Type B pancreatic cell (in vitro differentiated cells): ENCODE measurements at regions not wholly inside any gene's neighbourhood (a gene's known extent, or its start where the extent isn't known, plus 50 kb on each side); places are given as distances from the start of the nearest gene placed in this dataset.

Source experiments
- DNase-seq: peaks from one replicate; pipeline ENCODE4 v3.0.0; 2021; ENCODE audit warnings: mixed read lengths; ENCODE audit not compliant: unreplicated experiment; ENCODE audit errors: extremely low spot score
- H3K27ac Mint-ChIP-seq: 2 replicates; pipeline ENCODE4 v1.8.0; 2021; ENCODE audit warnings: mild to moderate bottlenecking, mixed read lengths
- H3K27me3 Mint-ChIP-seq: 2 replicates; pipeline ENCODE4 v1.8.0; 2021; ENCODE audit warnings: mixed read lengths
- H3K36me3 Mint-ChIP-seq: 2 replicates; pipeline ENCODE4 v1.8.0; 2021; ENCODE audit warnings: mixed read lengths
- H3K4me1 Mint-ChIP-seq: one replicate; pipeline ENCODE4 v1.8.0; 2021; ENCODE audit warnings: mixed read lengths; ENCODE audit not compliant: unreplicated experiment
- H3K4me3 Mint-ChIP-seq: 2 replicates; pipeline ENCODE4 v1.8.0; 2021; ENCODE audit warnings: mild to moderate bottlenecking, mixed read lengths
- H3K9me3 Mint-ChIP-seq: 2 replicates; pipeline ENCODE4 v1.8.0; 2021; ENCODE audit warnings: mixed read lengths
- TF ChIP-seq, protein P1 (sequence below): fragments of 200-600 bp; sonication (generic); conservative IDR thresholded peaks from 2 replicates; pipeline ENCODE4 v1.5.0; 2021; ENCODE audit warnings: antibody characterized with exemption, mild to moderate bottlenecking

DNA sequence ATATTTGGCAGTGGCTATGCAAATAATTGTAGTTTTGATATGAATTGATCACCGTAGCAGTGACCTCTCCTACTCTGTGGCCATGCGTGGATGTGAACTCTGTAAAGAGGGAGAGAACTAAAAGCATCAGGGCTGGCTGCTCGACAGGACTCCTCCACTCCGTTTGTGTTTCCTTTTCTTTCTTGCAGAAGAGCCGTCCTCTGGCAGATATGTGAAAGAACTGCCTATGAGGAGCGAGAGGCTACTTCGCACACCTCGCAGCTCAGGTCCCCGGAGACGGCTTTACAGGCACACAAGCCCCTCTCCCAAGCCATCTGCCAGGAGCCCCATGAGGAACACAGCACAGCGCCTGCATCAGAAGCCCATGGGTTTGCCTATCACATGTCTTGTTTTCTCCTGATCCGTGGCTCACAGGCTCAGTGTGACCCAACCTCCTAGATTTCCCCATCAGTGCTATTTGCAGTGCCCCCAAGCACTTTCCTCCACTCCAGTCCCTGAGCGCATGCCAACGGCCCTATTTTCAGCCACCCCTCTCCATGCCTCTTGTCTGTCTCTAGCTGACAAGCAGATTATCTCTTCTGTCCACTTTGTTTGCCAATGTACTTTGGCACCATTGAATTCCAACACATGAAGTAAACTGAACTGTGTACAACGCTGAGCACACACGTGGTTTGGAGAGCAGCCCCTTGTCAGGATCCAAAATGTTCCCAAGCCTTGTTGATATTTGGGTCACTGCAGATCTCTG lies 164.3 kb upstream of the AKR1E2 start:
- Mint-ChIP-seq H3K4me3 (no peak overlapping the region), H3K27ac (peak overlapping the region; percentile 94), H3K36me3 (no peaks in the 10 kb centered on the region), H3K27me3 (no peaks in the 10 kb centered on the region), H3K9me3 (no peaks in the 10 kb centered on the region), H3K4me1 (peaks cover 25% of the 10 kb centered on the region)
- TF ChIP-seq, protein P1, sequence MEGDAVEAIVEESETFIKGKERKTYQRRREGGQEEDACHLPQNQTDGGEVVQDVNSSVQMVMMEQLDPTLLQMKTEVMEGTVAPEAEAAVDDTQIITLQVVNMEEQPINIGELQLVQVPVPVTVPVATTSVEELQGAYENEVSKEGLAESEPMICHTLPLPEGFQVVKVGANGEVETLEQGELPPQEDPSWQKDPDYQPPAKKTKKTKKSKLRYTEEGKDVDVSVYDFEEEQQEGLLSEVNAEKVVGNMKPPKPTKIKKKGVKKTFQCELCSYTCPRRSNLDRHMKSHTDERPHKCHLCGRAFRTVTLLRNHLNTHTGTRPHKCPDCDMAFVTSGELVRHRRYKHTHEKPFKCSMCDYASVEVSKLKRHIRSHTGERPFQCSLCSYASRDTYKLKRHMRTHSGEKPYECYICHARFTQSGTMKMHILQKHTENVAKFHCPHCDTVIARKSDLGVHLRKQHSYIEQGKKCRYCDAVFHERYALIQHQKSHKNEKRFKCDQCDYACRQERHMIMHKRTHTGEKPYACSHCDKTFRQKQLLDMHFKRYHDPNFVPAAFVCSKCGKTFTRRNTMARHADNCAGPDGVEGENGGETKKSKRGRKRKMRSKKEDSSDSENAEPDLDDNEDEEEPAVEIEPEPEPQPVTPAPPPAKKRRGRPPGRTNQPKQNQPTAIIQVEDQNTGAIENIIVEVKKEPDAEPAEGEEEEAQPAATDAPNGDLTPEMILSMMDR = no peak
- no peak for DNase-seq

DNA sequence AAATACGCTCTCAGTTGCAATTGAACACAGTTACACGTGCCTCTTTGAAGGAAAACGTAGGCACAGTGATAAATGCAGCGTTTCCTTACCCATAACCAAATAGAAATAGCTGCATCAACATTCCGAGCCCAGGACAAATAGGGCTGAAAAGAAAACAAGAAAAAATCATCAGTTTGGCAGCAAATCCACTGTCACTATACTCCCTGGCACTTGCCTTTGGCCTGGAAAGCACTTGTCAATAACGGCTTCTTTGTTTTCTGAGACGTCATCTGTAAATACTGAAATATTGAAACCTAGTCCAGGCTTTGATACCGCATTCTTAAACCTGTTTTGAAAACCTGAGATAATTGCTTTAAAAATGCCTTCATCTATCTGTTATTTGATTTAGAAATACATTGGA lies 167.2 kb upstream of the AKR1E2 start:
- H3K4me1 Mint-ChIP-seq = peaks cover 31% of the 10 kb centered on the region
- no peak overlapping the region for H3K27ac Mint-ChIP-seq
- TF ChIP-seq, protein P1 = no peak

DNA sequence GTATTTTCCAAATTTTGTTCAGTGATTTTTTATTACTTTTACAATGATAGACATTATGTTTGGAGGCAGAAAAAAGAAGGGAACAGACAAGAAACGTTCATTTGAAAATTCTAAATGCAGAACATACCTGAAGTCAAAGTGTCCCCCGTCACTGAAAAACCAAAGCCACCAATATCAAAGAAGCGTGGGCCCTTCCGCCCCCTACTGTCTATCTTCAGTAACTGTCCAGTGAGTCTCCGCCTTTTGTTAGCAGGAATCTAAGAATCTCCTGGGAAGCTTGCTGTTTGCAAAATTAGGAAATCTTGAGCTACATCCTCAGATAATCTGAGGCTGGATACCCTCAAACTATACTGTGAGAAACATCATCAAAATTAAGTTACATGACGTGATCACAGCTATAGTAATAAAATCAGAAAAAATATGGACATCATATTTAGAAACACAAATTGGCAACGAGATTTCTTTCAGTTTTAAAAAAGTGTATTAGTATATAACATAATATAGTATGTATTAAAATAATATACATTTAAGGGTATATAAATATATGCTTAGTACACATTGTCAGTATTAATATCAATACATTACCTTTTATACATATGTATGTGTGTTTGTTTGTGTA lies 169.3 kb upstream of the AKR1E2 start:
- TF ChIP-seq, protein P1 = peak; percentile 94
- H3K27ac Mint-ChIP-seq = no peak overlapping the region
- no peaks in the 10 kb centered on the region for H3K27me3 Mint-ChIP-seq
- H3K9me3 Mint-ChIP-seq = no peaks in the 10 kb centered on the region
- H3K4me1 Mint-ChIP-seq = peaks cover 20% of the 10 kb centered on the region
- DNase-seq = no peak
- no peaks in the 10 kb centered on the region for H3K36me3 Mint-ChIP-seq
- no peak overlapping the region for H3K4me3 Mint-ChIP-seq

More for the DNA sequence above, 167.2 kb upstream of the AKR1E2 start:
- H3K9me3 Mint-ChIP-seq = no peaks in the 10 kb centered on the region
- no peaks in the 10 kb centered on the region for H3K27me3 Mint-ChIP-seq
- H3K4me3 Mint-ChIP-seq = no peak overlapping the region
- H3K36me3 Mint-ChIP-seq = no peaks in the 10 kb centered on the region
- DNase-seq = no peak

DNA sequence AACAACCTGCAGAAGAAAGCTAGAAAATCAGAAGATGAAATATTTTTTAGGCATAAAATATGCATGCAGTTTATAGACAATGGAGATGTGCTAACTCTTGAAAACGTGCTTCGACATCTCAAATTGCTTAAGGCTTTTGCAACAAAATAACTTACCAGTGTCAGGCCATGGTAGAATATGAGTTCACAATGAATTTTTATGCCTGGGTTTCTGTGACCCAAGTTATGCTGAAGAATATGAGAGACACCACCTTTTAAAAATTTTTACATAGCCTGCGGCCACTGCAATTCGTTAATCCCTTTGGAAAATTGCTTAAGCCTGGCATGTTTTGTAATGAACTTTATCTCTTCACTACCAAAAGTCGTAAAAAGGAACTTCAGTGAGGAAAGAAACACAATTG lies 170.1 kb upstream of the AKR1E2 start:
- H3K27ac Mint-ChIP-seq = no peak overlapping the region
- no peaks in the 10 kb centered on the region for H3K9me3 Mint-ChIP-seq
- no peaks in the 10 kb centered on the region for H3K36me3 Mint-ChIP-seq
- DNase-seq = no peak
- no peak overlapping the region for H3K4me3 Mint-ChIP-seq
- TF ChIP-seq, protein P1 = no peak
- H3K27me3 Mint-ChIP-seq = no peaks in the 10 kb centered on the region
- H3K4me1 Mint-ChIP-seq = peaks cover 25% of the 10 kb centered on the region

DNA sequence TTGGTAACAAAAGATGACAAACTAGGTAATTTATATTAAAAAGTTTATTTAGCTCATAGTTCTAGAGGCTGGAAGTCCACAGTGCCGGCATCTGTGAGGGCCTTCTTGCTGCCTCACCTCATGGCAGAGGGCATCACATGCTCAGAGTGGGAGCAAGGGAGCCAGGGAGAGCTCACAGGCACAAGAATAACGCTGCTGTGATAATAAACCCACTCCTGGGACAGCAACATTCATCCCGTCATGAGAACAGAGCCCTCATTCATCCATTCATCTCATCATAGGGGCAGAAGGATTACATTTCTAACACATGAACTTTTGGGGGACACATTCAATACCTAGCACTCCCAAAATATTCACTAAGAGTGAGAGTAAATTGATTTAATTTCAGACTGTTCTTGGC lies 170.6 kb upstream of the AKR1E2 start:
- no peaks in the 10 kb centered on the region for H3K36me3 Mint-ChIP-seq
- TF ChIP-seq, protein P1 = no peak
- H3K27me3 Mint-ChIP-seq = no peaks in the 10 kb centered on the region
- peak overlapping the region; percentile 1 for H3K27ac Mint-ChIP-seq
- peaks cover 28% of the 10 kb centered on the region for H3K4me1 Mint-ChIP-seq
- no peaks in the 10 kb centered on the region for H3K9me3 Mint-ChIP-seq
- no peak overlapping the region for H3K4me3 Mint-ChIP-seq
- DNase-seq = no peak
